ENCODE measurements at regions not wholly inside any gene's neighbourhood (a gene's known extent, or its start where the extent isn't known, plus 50 kb on each side); places are given as distances from the start of the nearest gene placed in this dataset.

DNA sequence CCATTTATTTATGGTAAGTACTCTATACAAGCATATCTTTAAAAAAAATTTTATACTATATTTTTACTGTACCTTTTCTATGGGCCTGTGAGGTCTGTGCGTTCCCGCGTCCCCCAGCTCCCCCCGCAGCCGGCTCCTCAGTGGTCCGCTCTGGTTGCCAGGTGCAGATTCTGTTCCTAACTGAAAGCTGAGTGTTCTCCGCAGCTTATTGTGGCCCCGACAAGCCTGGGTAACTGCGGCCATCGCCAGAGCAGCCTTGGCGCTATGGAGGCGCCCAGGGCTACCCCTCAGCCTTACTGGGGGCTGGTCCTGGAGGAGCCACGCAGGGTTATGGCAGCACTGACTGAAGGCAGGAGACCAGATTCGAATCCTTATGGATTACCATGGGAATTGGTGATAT is 896.8 kb downstream of the PCDH17 start:
- no peaks in the 10 kb centered on the region for H3K4me1 ChIP-seq (ENCODE audit: low read length)
- H3K4me3 ChIP-seq (ENCODE audit: low read length) = no peak overlapping the region
- no peak overlapping the region for H3K27ac ChIP-seq (ENCODE audit: low read length)
- no peaks in the 10 kb centered on the region for H3F3A ChIP-seq (ENCODE audit: insufficient read depth, low read length)
- no peaks in the 10 kb centered on the region for H3K9me3 ChIP-seq (replicated peaks; ENCODE audit: insufficient read depth, low read length)
- H3K4me2 ChIP-seq (ENCODE audit: low read depth, low read length) = no peak overlapping the region
- H3K79me2 ChIP-seq (ENCODE audit: low read length) = no peaks in the 10 kb centered on the region
- H3K9ac ChIP-seq (ENCODE audit: low read length) = no peak overlapping the region
- no peaks in the 10 kb centered on the region for H3K9me2 ChIP-seq (replicated peaks; ENCODE audit: insufficient read depth, low read length)
- H4K20me1 ChIP-seq (ENCODE audit: insufficient read depth, low read length) = no peaks in the 10 kb centered on the region
- no peaks in the 10 kb centered on the region for H3K36me3 ChIP-seq (replicated peaks; ENCODE audit: insufficient read depth, low read length)
- no peak for DNase-seq
- H3K27me3 ChIP-seq (replicated peaks; ENCODE audit: insufficient read depth, low read length) = no peaks in the 10 kb centered on the region
- TF ChIP-seq EZH2phosphoT487 (IDR thresholded peaks at IDR 0.05; ENCODE audit: low read length) (no peak), EZH2 (optimal IDR thresholded peaks at IDR 0.05; ENCODE audit: low read depth, low read length) (no peak)
- TF ChIP-seq, protein P1, sequence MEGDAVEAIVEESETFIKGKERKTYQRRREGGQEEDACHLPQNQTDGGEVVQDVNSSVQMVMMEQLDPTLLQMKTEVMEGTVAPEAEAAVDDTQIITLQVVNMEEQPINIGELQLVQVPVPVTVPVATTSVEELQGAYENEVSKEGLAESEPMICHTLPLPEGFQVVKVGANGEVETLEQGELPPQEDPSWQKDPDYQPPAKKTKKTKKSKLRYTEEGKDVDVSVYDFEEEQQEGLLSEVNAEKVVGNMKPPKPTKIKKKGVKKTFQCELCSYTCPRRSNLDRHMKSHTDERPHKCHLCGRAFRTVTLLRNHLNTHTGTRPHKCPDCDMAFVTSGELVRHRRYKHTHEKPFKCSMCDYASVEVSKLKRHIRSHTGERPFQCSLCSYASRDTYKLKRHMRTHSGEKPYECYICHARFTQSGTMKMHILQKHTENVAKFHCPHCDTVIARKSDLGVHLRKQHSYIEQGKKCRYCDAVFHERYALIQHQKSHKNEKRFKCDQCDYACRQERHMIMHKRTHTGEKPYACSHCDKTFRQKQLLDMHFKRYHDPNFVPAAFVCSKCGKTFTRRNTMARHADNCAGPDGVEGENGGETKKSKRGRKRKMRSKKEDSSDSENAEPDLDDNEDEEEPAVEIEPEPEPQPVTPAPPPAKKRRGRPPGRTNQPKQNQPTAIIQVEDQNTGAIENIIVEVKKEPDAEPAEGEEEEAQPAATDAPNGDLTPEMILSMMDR (IDR thresholded peaks at IDR 0.05; ENCODE audit: low read length) = no peak
- no peak overlapping the region for H2AFZ ChIP-seq (ENCODE audit: low read length)

DNA sequence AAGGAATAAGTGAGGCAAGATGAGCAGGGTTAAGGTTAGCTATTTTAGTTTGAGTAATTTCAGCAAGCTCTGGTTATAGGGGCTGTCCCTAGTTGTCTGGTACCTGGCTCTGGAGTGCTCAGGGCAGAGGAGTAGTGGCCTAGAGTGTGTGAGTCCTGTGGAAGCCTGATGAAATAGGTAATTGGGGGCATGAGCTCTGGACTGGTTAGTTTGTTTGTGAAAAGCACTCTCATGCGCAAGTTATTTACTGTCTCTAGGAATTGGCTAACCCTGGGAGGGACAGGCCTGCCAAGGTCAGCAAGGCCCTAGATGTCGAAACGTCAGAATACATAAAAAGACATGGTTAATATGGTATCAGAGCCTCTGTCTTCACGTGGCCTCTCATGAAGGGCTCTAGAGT is 900.1 kb downstream of the PCDH17 start:
- Histone ChIP-seq H3K9me3 (replicated peaks; ENCODE audit: insufficient read depth, low read length) (no peaks in the 10 kb centered on the region), H3F3A (ENCODE audit: insufficient read depth, low read length) (no peaks in the 10 kb centered on the region), H3K4me1 (ENCODE audit: low read length) (no peaks in the 10 kb centered on the region), H2AFZ (ENCODE audit: low read length) (no peak overlapping the region), H3K4me2 (ENCODE audit: low read depth, low read length) (no peak overlapping the region), H3K36me3 (replicated peaks; ENCODE audit: insufficient read depth, low read length) (no peaks in the 10 kb centered on the region), H3K9ac (ENCODE audit: low read length) (no peak overlapping the region), H3K27me3 (replicated peaks; ENCODE audit: insufficient read depth, low read length) (no peaks in the 10 kb centered on the region), H3K9me2 (replicated peaks; ENCODE audit: insufficient read depth, low read length) (no peaks in the 10 kb centered on the region), H3K79me2 (ENCODE audit: low read length) (no peaks in the 10 kb centered on the region), H4K20me1 (ENCODE audit: insufficient read depth, low read length) (no peaks in the 10 kb centered on the region), H3K27ac (ENCODE audit: low read length) (no peak overlapping the region), H3K4me3 (ENCODE audit: low read length) (no peak overlapping the region)
- DNase-seq = no peak
- no peak for TF ChIP-seq EZH2phosphoT487 (IDR thresholded peaks at IDR 0.05; ENCODE audit: low read length)
- TF ChIP-seq, protein P1 (IDR thresholded peaks at IDR 0.05; ENCODE audit: low read length) = no peak
- TF ChIP-seq EZH2 (optimal IDR thresholded peaks at IDR 0.05; ENCODE audit: low read depth, low read length) = no peak

DNA sequence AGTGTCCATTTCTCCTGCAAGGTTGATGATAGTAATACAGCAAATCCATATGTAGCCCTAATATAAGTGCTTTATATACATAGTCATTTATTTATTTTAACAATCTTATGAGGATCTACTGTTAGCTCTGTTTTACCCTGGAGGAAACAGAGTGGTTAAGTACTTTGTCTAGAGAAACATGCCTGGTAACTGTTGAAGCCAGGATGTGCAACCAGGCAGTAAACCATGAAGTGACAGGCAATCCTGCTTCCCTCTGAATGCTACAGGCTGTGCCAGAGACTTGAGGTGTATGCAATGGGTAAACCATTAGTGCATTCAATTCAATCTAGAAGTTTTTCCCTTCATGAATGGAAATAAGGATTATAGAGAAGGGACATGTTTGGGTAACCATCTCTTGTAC is 911.0 kb downstream of the PCDH17 start:
- TF ChIP-seq, protein P1 (IDR thresholded peaks at IDR 0.05; ENCODE audit: low read length) = no peak
- no peak for TF ChIP-seq EZH2phosphoT487 (IDR thresholded peaks at IDR 0.05; ENCODE audit: low read length)
- TF ChIP-seq EZH2 (optimal IDR thresholded peaks at IDR 0.05; ENCODE audit: low read depth, low read length) = no peak
- H3K36me3 ChIP-seq (replicated peaks; ENCODE audit: insufficient read depth, low read length) = no peaks in the 10 kb centered on the region
- H3F3A ChIP-seq (ENCODE audit: insufficient read depth, low read length) = no peaks in the 10 kb centered on the region
- no peaks in the 10 kb centered on the region for H3K79me2 ChIP-seq (ENCODE audit: low read length)
- no peak overlapping the region for H2AFZ ChIP-seq (ENCODE audit: low read length)
- no peaks in the 10 kb centered on the region for H3K9me3 ChIP-seq (replicated peaks; ENCODE audit: insufficient read depth, low read length)
- H3K4me3 ChIP-seq (ENCODE audit: low read length) = no peak overlapping the region
- H3K27ac ChIP-seq (ENCODE audit: low read length) = no peak overlapping the region
- no peak overlapping the region for H3K9ac ChIP-seq (ENCODE audit: low read length)
- no peak for DNase-seq
- no peaks in the 10 kb centered on the region for H3K27me3 ChIP-seq (replicated peaks; ENCODE audit: insufficient read depth, low read length)
- H3K9me2 ChIP-seq (replicated peaks; ENCODE audit: insufficient read depth, low read length) = no peaks in the 10 kb centered on the region
- no peak overlapping the region for H3K4me2 ChIP-seq (ENCODE audit: low read depth, low read length)
- H3K4me1 ChIP-seq (ENCODE audit: low read length) = no peaks in the 10 kb centered on the region
- no peaks in the 10 kb centered on the region for H4K20me1 ChIP-seq (ENCODE audit: insufficient read depth, low read length)
